Ishikawa (cell line): ENCODE measurements at regions not wholly inside any gene's neighbourhood (a gene's known extent, or its start where the extent isn't known, plus 50 kb on each side); places are given as distances from the start of the nearest gene placed in this dataset.

Experiments used
- CEBPB ChIP-seq: IDR thresholded peaks from 2 replicates; pipeline ENCODE4 v1.6.1; 2012
- CREB1 ChIP-seq: IDR thresholded peaks from 2 replicates; pipeline ENCODE4 v1.6.1; 2012; ENCODE audit warnings: low read depth
- EGR1 ChIP-seq: IDR thresholded peaks from 2 replicates; pipeline ENCODE4 v1.6.1; 2012
- EP300 ChIP-seq: IDR thresholded peaks from 2 replicates; pipeline ENCODE4 v1.6.1; 2012; ENCODE audit warnings: borderline replicate concordance
- FOXM1 ChIP-seq: IDR thresholded peaks from 2 replicates; pipeline ENCODE4 v1.6.1; 2012; ENCODE audit warnings: low read depth, borderline replicate concordance
- NFIC ChIP-seq: IDR thresholded peaks from 2 replicates; pipeline ENCODE4 v1.6.1; 2012
- TAF1 ChIP-seq: IDR thresholded peaks from 2 replicates; pipeline ENCODE4 v1.6.1; 2012; ENCODE audit warnings: low read depth, mild to moderate bottlenecking
- TCF12 ChIP-seq: IDR thresholded peaks from 2 replicates; pipeline ENCODE4 v1.6.1; 2012; ENCODE audit warnings: low read depth
- YY1 ChIP-seq: IDR thresholded peaks from 2 replicates; pipeline ENCODE4 v1.6.1; 2012; ENCODE audit warnings: low read depth
- ZBTB7A ChIP-seq: IDR thresholded peaks from 2 replicates; pipeline ENCODE4 v1.6.1; 2012; ENCODE audit warnings: low read depth
- TF ChIP-seq, protein P1 (sequence below): IDR thresholded peaks from 2 replicates; pipeline ENCODE4 v1.6.1; 2012
- TF ChIP-seq, protein P2 (sequence below): IDR thresholded peaks from 2 replicates; pipeline ENCODE4 v1.6.1; 2012
- TF ChIP-seq, protein P3 (sequence below): IDR thresholded peaks from 2 replicates; pipeline ENCODE4 v1.6.1; 2012; ENCODE audit warnings: low read depth, mild to moderate bottlenecking

DNA sequence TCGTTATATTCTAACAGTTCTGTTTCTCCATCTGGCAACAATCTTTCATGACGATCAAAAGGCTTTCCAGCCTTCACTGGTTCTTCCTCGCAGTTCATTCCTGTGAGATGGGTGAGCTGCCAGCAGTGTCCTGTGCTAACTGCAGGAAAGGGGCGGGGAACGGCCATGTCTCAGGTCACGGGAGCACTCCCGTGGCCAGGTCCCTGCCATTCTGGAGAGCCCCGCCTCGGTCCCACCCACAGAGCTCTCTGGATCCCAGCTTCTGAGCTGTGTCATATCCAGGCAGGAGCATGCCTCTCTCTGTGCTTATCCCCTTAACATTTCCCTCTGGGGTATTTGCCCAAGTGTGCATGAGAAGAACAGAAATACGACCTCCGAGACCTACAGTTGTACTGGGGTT lies 297.8 kb upstream of the IRX2 start:
- TF ChIP-seq EP300 (no peak), YY1 (no peak), EGR1 (no peak), FOXM1 (no peak), TCF12 (no peak), NFIC (no peak), TAF1 (no peak), ZBTB7A (no peak), CEBPB (no peak), CREB1 (no peak)
- TF ChIP-seq, protein P1, sequence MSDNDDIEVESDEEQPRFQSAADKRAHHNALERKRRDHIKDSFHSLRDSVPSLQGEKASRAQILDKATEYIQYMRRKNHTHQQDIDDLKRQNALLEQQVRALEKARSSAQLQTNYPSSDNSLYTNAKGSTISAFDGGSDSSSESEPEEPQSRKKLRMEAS: no peak
- TF ChIP-seq, protein P2, sequence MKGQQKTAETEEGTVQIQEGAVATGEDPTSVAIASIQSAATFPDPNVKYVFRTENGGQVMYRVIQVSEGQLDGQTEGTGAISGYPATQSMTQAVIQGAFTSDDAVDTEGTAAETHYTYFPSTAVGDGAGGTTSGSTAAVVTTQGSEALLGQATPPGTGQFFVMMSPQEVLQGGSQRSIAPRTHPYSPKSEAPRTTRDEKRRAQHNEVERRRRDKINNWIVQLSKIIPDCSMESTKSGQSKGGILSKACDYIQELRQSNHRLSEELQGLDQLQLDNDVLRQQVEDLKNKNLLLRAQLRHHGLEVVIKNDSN: no peak
- TF ChIP-seq, protein P3, sequence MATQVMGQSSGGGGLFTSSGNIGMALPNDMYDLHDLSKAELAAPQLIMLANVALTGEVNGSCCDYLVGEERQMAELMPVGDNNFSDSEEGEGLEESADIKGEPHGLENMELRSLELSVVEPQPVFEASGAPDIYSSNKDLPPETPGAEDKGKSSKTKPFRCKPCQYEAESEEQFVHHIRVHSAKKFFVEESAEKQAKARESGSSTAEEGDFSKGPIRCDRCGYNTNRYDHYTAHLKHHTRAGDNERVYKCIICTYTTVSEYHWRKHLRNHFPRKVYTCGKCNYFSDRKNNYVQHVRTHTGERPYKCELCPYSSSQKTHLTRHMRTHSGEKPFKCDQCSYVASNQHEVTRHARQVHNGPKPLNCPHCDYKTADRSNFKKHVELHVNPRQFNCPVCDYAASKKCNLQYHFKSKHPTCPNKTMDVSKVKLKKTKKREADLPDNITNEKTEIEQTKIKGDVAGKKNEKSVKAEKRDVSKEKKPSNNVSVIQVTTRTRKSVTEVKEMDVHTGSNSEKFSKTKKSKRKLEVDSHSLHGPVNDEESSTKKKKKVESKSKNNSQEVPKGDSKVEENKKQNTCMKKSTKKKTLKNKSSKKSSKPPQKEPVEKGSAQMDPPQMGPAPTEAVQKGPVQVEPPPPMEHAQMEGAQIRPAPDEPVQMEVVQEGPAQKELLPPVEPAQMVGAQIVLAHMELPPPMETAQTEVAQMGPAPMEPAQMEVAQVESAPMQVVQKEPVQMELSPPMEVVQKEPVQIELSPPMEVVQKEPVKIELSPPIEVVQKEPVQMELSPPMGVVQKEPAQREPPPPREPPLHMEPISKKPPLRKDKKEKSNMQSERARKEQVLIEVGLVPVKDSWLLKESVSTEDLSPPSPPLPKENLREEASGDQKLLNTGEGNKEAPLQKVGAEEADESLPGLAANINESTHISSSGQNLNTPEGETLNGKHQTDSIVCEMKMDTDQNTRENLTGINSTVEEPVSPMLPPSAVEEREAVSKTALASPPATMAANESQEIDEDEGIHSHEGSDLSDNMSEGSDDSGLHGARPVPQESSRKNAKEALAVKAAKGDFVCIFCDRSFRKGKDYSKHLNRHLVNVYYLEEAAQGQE: no peak
